ENCODE measurements at regions not wholly inside any gene's neighbourhood (a gene's known extent, or its start where the extent isn't known, plus 50 kb on each side); places are given as distances from the start of the nearest gene placed in this dataset.

GRCh38 chr2:234592541-234592940 is 95.7 kb upstream of the ARL4C start:
- no peak for DNase-seq

GRCh38 chr2:234590076-234590475 is 93.2 kb upstream of the ARL4C start:
- DNase-seq, result no peak

GRCh38 chr2:234588054-234588430 is 91.2 kb upstream of the ARL4C start:
- no peak for DNase-seq

- no peak for DNase-seq
Measured at GRCh38 chr2:234587341-234588053, 90.6 kb upstream of the ARL4C start.

GRCh38 chr2:234583331-234583730 is 86.5 kb upstream of the ARL4C start:
- no peak for DNase-seq

GRCh38 chr2:234580686-234581085 is 83.8 kb upstream of the ARL4C start:
- no peak for DNase-seq

- no peak for DNase-seq
Measured at GRCh38 chr2:234579231-234579962, 82.5 kb upstream of the ARL4C start.

GRCh38 chr2:234578389-234578788 is 81.5 kb upstream of the ARL4C start:
- DNase-seq, result no peak

GRCh38 chr2:234577191-234577590 is 80.3 kb upstream of the ARL4C start:
- no peak for DNase-seq

- no peak for DNase-seq
Measured at GRCh38 chr2:234571620-234572407, 74.9 kb upstream of the ARL4C start.

- no peak for DNase-seq
Measured at GRCh38 chr2:234570476-234570875, 73.6 kb upstream of the ARL4C start.

GRCh38 chr2:234569776-234570430 is 73.0 kb upstream of the ARL4C start:
- no peak for DNase-seq

- no peak for DNase-seq
Measured at GRCh38 chr2:234566622-234567021, 69.7 kb upstream of the ARL4C start.

GRCh38 chr2:234565842-234566619 is 69.2 kb upstream of the ARL4C start:
- DNase-seq, result no peak

- no peak for DNase-seq
Measured at GRCh38 chr2:234565201-234565600, 68.3 kb upstream of the ARL4C start.

GRCh38 chr2:234564699-234565098 is 67.8 kb upstream of the ARL4C start:
- DNase-seq, result no peak

GRCh38 chr2:234559609-234560008 is 62.7 kb upstream of the ARL4C start:
- no peak for DNase-seq

- DNase-seq, result no peak
Measured at GRCh38 chr2:234558642-234559041, 61.8 kb upstream of the ARL4C start.

- no peak for DNase-seq
Measured at GRCh38 chr2:234556848-234557573, 60.1 kb upstream of the ARL4C start.

- no peak for DNase-seq
Measured at GRCh38 chr2:234555616-234556249, 58.9 kb upstream of the ARL4C start.

GRCh38 chr2:234555161-234555560 is 58.3 kb upstream of the ARL4C start:
- no peak for DNase-seq
